ENCODE measurements at regions not wholly inside any gene's neighbourhood (a gene's known extent, or its start where the extent isn't known, plus 50 kb on each side); places are given as distances from the start of the nearest gene placed in this dataset.

DNA sequence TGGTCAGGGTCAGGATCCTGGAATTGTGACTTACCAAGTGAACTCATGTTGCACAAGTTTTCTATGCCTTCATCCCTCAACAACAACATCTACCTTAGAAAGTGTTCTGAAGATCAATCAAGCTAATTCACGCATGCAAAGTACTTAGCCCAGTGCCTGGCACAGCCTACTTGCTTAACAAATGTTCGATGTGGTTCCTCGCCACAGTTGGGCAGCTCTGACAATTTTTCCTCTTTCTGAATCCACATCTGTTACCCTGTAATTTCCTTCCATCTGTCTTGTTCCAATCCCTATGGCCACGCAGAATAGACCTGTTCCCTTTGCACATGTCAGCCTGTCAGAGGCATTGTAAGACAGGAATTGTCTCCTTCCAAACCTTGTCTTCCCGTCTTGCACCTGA is 1415.2 kb downstream of the TBC1D22A start:
- TF ChIP-seq, protein P1, sequence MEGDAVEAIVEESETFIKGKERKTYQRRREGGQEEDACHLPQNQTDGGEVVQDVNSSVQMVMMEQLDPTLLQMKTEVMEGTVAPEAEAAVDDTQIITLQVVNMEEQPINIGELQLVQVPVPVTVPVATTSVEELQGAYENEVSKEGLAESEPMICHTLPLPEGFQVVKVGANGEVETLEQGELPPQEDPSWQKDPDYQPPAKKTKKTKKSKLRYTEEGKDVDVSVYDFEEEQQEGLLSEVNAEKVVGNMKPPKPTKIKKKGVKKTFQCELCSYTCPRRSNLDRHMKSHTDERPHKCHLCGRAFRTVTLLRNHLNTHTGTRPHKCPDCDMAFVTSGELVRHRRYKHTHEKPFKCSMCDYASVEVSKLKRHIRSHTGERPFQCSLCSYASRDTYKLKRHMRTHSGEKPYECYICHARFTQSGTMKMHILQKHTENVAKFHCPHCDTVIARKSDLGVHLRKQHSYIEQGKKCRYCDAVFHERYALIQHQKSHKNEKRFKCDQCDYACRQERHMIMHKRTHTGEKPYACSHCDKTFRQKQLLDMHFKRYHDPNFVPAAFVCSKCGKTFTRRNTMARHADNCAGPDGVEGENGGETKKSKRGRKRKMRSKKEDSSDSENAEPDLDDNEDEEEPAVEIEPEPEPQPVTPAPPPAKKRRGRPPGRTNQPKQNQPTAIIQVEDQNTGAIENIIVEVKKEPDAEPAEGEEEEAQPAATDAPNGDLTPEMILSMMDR (IDR thresholded peaks at IDR 0.05 in 2 of 3, conservative IDR thresholded peaks at IDR 0.05 in 1 of 3; ENCODE audit: borderline replicate concordance in 1 of 3, insufficient read depth in 1 of 3, low read depth in 2 of 3, low read length in 2 of 3) = no peak
- no peak for TF ChIP-seq REST (IDR thresholded peaks at IDR 0.05; ENCODE audit: low read depth)
- no peak for TF ChIP-seq EZH2 (IDR thresholded peaks at IDR 0.05)
- TF ChIP-seq YY1 (IDR thresholded peaks at IDR 0.05; ENCODE audit: extremely low read depth, insufficient replicate concordance, low read depth, low read length) = no peak
- no peak for TF ChIP-seq SIN3A (IDR thresholded peaks at IDR 0.05; ENCODE audit: low read depth)
- no peak for TF ChIP-seq POLR2A (IDR thresholded peaks at IDR 0.05; ENCODE audit: borderline replicate concordance, extremely low read depth, insufficient read depth, insufficient read length)
- TF ChIP-seq POLR2AphosphoS5 (IDR thresholded peaks at IDR 0.05; ENCODE audit: low read depth, low read length) = no peak
- TF ChIP-seq EGR1 (IDR thresholded peaks at IDR 0.05; ENCODE audit: low read depth) = no peak
- TF ChIP-seq FOSL1 (IDR thresholded peaks at IDR 0.05; ENCODE audit: low read depth) = no peak
- TF ChIP-seq SP1 (IDR thresholded peaks at IDR 0.05; ENCODE audit: low read depth) = no peak
- TF ChIP-seq, protein P2, sequence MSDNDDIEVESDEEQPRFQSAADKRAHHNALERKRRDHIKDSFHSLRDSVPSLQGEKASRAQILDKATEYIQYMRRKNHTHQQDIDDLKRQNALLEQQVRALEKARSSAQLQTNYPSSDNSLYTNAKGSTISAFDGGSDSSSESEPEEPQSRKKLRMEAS (IDR thresholded peaks at IDR 0.05) = no peak
- no peak for TF ChIP-seq RAD21 (IDR thresholded peaks at IDR 0.05; ENCODE audit: low read depth)
- no peak for TF ChIP-seq ELF1 (IDR thresholded peaks at IDR 0.05; ENCODE audit: borderline replicate concordance, low read depth)
- TF ChIP-seq EZH2phosphoT487 (IDR thresholded peaks at IDR 0.05; ENCODE audit: borderline replicate concordance) = no peak
